HPDE6-E6E7 (cell line): ENCODE measurements at regions not wholly inside any gene's neighbourhood (a gene's known extent, or its start where the extent isn't known, plus 50 kb on each side); places are given as distances from the start of the nearest gene placed in this dataset.
A peak's percentile ranks its signal among the peaks of the same experiment; 100 is the strongest.

Source experiments
- DNase-seq: peaks from one replicate; pipeline ENCODE4 v3.0.0; 2011; ENCODE audit warnings: missing footprints; ENCODE audit errors: extremely low spot score

DNA sequence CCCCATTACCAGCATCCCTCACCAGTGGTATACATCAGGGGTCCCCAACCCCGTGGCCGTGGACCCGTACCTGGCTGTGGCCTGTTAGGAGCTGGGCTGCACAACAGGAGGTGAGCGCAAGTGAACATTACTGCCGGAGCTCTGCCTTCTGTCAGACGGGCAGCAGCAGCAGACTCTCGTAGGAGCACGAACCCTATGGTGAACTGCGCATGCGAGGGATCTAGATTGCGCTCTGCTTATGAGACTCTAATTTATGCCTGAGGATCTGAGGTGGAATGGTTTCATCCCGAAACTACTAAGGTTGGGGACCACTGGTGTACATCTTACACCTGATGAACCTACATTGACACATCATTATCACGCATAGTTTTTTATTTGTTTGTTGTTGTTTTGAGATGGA is 52.8 kb upstream of the DHX15 start:
- DNase-seq = no peak

DNA sequence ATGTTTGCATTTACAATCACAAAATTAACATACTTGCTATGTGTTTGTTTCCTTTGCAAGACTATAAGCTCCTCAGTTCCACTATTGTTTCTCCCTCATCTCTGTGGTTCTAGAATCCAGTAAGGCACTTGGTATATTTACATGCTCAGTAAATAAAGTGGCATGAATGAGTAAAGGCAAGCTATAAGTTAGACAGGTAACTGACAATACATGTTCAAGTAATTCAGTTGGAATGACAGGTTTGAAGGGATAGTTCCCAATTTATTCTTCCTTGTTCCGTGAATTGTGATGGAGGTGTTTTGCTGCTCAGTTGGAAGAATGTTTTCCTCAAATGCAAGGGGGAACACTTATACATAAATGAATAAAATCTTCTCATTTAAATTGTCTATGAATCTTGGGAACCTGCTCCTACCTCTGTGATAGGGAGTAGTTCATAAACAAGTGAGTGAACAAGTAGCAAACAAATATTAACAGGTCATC is 54.1 kb upstream of the DHX15 start:
- DNase-seq = no peak

GRCh38 chr4:24639714-24640113 is 55.4 kb upstream of the DHX15 start:
- no peak for DNase-seq

DNA sequence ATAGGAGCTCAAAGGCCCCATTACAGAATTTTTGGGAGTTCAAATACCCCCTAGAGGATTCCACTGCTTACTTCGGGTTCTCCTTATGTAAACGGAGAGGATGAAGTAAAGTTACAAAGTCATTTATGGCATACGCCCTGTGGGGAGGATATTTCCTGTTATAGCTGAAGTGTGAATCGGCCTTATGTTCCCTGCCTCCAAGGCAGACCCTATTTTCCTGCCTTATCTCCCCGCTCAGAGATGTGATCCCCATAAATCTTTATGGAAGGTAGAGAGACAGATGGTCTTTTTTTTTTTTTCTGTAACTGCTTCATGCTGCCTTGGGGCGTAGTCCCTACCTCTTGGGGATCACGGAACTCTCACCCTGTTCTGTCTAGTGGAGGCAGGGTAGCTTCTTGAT is 56.0 kb upstream of the DHX15 start:
- no peak for DNase-seq

- DNase-seq = no peak
Observed at GRCh38 chr4:24642981-24643547, 58.7 kb upstream of the DHX15 start.

DNA sequence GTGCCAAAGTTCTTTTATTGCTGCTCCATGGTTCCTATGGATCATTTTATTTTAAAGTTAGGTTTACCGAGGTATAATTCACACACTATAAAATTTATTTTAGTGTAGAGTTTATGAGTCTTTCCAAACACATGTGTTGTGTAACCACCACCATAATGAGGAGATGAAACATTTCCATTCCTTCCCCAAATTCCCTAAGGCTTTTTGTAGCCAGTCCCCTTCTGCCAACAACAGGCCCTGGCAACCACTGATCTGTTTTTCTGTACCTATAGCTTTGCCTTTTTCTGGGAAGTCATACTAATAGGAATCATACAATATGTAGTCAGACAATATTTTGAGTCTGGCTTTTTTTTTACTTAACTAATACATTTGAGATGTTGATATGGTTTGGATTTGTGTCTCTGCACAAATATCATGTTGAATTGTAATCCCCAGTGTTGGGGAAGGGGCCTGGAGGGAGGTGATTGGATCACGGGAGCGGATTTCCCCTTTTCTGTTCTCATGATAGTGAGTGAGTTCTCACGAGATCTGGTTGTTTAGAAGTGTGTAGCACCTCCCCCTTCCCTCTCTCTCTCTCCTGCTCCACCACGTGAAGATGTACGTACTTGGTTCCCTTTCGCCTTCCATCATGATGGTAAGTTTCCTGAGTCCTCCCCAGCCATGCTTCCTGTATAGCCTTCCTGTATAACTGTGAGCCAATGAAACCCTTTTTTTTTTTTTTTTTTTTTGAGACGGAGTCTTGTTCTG is 59.6 kb upstream of the DHX15 start:
- DNase-seq = no peak

DNA sequence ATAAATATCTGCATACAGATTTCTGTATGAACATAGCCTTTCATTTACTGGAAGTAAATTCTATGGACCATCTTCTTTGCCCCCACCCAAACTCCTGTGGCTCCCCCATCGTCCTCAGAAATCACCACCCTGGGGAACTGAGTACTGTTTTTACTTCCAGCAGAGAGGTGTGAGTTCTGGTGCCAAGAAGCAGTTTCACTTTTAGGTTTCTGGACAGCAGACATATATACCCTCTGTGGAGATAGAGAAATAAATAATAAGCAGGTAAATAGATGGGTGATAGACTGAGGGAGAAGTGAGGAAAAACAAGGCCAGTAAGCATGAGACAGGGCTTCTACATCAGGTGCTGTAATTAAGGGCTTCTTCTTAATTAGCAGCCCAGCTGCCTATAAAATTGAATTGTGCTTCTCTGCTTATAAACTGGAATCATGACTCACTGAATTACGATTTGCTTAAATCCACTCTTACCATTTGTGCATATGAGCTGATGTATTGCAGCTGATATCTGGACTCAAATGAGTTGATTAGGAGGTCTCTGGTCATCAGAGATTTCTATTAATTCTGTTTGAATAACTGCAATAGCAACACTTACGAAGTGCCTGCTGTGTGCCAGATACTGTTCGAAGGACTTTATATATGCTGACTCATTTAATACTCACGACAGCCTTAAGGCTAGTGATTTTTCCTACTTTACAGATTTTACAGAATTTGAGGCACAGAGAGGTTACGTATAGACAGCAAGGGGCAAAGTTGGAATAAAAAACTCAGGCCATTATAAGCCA is 60.8 kb upstream of the DHX15 start:
- DNase-seq = no peak

DNA sequence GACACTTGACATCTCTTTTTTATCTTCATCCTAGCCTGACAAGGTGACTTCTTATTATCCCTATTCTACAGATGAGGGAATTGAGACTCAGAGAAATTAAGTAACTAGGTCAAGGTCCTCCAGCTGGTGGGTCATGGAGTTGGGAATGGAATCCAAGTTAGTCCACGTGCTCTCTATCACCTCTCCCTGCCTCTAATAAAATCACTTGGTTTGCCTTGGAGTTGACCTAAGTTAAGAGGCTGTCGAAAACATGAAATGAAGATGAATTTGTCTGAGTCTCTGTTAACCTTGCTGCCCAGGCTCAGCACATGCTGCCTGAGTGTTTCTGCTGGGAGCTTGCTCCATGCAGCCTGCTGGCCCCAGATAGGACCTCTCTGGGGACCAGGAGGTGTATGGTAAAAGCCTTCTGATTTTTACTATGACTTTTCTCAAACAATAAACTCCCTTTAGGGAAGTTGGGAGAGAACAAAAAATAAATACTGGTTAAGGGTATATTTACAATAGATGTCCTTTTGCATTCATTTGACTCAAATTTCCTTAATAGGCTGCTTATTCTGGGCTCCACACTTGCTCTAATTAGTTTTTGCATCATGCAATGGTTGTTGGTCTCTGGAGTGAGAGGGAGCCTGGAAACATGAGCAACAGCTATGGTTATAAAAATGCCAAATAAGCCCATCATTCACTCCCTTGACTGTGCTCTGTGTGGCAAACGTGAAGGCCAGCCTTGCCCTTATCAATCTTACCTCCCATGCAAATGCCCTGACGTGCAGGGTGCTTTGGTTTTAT is 61.6 kb upstream of the DHX15 start:
- DNase-seq = no peak

GRCh38 chr4:24646798-24647460 is 62.6 kb upstream of the DHX15 start:
- no peak for DNase-seq

DNA sequence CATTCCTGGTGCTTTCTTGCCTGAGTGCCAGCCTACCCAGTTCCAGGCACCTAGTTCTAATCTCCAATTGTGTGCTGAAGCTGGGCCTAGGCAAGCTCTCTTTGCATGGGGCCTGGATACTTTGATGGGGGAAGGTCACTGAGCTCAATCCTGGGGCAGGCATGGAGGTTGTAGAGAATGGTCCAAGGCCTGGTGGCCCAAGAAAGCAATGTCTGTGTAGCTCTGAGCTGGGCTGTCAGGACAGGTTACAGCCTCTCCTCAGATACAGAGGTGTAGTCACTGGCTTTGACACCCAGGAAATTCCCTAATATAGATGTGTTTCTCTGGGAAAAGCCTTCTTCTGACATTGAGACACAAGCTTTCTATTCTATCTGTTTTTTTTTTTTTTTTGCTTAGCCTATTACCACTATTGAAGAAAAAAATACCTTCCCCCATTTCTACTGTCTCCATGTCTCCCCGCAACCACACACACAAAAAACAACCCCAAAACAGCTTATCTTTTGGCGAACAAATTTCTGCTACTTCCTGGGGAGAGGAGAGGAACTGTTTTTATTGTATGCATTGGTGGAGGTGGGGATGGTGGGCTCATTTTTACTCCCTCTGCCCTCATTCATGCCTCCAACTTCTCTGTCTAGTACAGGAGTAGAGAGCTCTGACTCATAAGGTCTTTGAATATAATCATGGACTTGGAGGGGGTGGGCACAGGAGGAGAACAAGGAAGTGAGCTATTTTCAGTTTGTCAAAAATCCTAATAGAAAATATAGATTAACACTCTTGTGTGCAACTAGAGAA is 66.7 kb upstream of the DHX15 start:
- DNase-seq = no peak

DNA sequence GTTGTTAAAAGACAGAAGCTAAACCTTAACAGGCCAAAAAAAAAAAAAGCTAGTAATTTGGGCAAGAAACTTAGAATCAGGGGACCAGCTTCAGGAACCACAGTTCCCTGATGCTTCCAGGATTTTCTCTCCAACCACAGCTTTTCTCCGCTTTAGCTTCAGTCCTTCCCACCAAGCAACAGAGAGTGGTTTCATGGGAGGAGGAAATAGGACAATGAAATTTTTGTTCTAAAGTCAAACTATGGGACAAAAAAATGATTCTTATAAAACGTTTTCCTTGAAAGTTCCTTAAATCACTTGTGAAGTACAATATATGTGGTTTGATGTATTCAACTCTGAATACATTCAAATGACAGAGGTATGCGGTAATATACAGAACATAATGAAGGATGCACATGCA is 71.0 kb upstream of the DHX15 start:
- no peak for DNase-seq

DNA sequence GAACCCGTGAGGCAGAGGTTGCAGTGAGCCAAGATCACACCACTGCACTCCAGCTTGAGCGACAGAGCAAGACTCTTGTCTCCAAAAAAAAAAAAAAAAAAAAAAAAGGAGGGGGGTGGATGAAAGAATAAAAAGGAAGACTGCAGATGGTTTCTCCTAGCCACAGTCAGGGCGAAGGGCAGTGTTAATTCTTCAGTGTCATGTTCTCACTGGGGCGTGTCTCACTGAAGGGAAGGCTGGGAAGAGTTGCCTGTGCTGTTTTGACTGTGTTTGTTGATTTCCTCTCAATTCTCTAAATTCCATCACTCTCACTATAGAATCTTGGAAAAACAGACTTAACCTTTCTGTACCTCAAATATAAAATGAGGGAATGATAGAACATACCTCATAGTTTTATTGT is 71.6 kb upstream of the DHX15 start:
- DNase-seq = no peak

- DNase-seq = no peak
Observed at GRCh38 chr4:24656906-24657305, 72.6 kb upstream of the DHX15 start.

- DNase-seq = peak; percentile 84
Observed at GRCh38 chr4:24657768-24658617, 73.6 kb upstream of the DHX15 start.

DNA sequence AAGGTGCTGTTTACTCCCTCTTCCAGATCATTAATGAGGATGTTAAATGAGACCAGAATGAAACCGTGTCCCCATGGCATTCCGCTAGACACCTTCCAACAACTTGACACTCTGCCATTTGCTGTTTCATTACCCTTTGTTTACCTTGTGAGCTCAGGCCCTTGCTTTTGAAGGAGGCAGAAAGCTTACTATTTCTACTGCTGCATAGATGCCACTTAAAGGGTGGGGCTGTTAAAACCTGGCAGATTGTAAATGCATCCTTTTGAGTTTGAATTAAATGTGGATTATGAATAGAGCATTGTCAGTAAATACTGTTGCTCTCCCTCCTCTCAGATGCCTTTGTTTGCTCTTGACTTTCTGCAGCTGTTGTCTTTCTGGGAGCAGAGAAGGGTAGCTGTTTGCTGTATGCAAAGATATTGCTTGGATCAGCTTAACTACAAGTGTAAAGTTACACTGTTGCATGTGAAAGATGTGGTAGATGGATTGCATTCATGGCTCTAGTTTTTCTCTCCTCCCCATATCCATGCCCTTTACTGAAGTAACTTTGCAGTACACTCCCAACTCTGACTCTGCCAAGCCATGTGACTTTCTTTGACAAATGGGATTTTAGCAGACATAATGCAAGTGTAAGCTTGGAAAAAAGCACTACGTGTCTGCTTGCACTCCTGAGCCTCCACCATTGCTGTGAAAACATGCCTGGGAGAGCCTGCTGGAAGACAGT is 75.0 kb upstream of the DHX15 start:
- no peak for DNase-seq

DNA sequence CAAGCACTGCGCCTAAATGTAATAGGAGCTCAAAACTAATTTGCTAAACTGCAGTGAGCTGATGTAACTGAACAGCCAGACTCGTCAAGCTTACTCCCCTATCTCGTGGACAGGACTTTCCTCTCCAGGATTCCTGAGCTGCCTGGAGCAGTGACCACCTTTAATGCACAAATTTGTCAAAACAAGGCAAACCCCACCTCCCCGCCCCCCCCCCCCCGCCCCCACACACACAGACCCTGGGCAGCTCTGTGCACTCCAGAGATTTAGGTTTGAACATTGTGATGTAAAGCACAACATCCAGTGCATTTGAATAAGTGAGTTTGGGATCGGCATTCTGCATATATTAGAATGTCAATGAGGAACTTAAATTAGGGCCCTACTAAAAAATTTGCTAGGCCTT is 77.7 kb upstream of the DHX15 start:
- DNase-seq = no peak

DNA sequence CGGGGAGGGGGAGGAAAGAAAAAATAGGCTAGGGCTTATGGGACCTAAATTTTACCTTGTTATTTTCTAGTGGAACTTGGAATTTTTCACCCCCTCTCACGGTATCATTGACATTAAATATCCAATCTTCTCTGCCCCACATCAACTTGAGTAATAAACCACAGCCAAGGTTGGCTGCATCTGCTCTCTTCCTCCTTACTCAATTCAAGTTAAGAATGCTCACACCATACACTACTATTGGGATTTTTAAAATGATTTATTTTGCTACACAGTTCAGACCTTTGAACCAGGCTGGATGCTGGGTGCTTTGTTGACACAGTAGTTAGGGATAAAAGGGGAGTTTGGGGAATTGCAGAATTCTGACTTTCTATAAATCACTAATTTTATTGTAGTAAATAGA is 78.2 kb upstream of the DHX15 start:
- no peak for DNase-seq

- DNase-seq = no peak
Observed at GRCh38 chr4:24664956-24665355, 80.6 kb upstream of the DHX15 start.

- no peak for DNase-seq
Observed at GRCh38 chr4:24666316-24666715, 82.0 kb upstream of the DHX15 start.
